Thoracic aorta (tissue), 2 donors: ENCODE measurements at regions not wholly inside any gene's neighbourhood (a gene's known extent, or its start where the extent isn't known, plus 50 kb on each side); places are given as distances from the start of the nearest gene placed in this dataset.

ENCODE experiments used
- ATAC-seq: fragments of 150-250 bp; one replicate; pipeline ENCODE4 v1.8.0; 2017; ENCODE audit warnings: low read depth; ENCODE audit not compliant: insufficient number of reproducible peaks, low FRiP score
- DNase-seq: peaks from one replicate; pipeline ENCODE4 v3.0.0-alpha.2; 2020; ENCODE audit warnings: low spot score
- H3K27ac ChIP-seq, 2 donors: fragments of 200-600 bp; sonication (generic); 1 replicate in 1 of 2; 2 replicates in 1 of 2; pipeline ENCODE4 v1.5.1; 2016; ENCODE audit warnings: mild to moderate bottlenecking in 2 of 2, moderate library complexity in 2 of 2
- H3K27me3 ChIP-seq: fragments of 200-600 bp; sonication (generic); replicated peaks from 2 replicates; pipeline ENCODE4 v1.6.0; 2016; ENCODE audit warnings: mild to moderate bottlenecking; ENCODE audit not compliant: insufficient read depth
- H3K36me3 ChIP-seq: fragments of 200-600 bp; sonication (generic); one replicate; pipeline ENCODE4 v1.5.1; 2016
- H3K4me1 ChIP-seq, 2 donors: fragments of 200-600 bp; sonication (generic); 1 replicate in 1 of 2; 2 replicates in 1 of 2; pipeline versions ENCODE4 v1.5.1 to v1.6.0; 2016; ENCODE audit warnings: low read depth in 2 of 2, mild to moderate bottlenecking in 1 of 2; ENCODE audit not compliant: control insufficient read depth in 1 of 2
- H3K4me3 ChIP-seq: fragments of 200-600 bp; sonication (generic); 2 replicates; pipeline ENCODE4 v1.5.1; 2016; ENCODE audit warnings: mild to moderate bottlenecking
- H3K9me3 ChIP-seq: fragments of 200-600 bp; sonication (generic); 2 replicates; pipeline ENCODE4 v1.5.1; 2016
- CTCF ChIP-seq: fragments of 200-600 bp; sonication (generic); IDR thresholded peaks from one replicate; pipeline ENCODE4 v1.5.1; 2019; ENCODE audit warnings: antibody characterized with exemption

GRCh38 chr2:42932271-42933151 is 140.1 kb upstream of the HAAO start:
- H3K27ac ChIP-seq = peak overlapping the region; percentile 77 to 93
- no peak for TF ChIP-seq CTCF
- H3K4me1 ChIP-seq = peaks cover 33 to 70% of the 10 kb centered on the region in 2 donors
- H3K9me3 ChIP-seq = no peaks in the 10 kb centered on the region
- no peak overlapping the region for H3K4me3 ChIP-seq
- no peaks in the 10 kb centered on the region for H3K27me3 ChIP-seq
- ATAC-seq (no peak), DNase-seq (no peak)
- H3K36me3 ChIP-seq = no peaks in the 10 kb centered on the region

- no peak for DNase-seq
- no peaks in the 10 kb centered on the region for H3K36me3 ChIP-seq
- peaks cover 40 to 77% of the 10 kb centered on the region in 2 donors for H3K4me1 ChIP-seq
- no peak for ATAC-seq
- H3K27ac ChIP-seq = peak overlapping the region; percentile 77 to 93
- no peak for TF ChIP-seq CTCF
- H3K9me3 ChIP-seq = no peaks in the 10 kb centered on the region
- no peak overlapping the region for H3K4me3 ChIP-seq
- no peaks in the 10 kb centered on the region for H3K27me3 ChIP-seq
These were observed 139.4 kb upstream of the HAAO start for GRCh38 chr2:42931818-42932195.

- H3K4me3 ChIP-seq = no peak overlapping the region
- TF ChIP-seq CTCF = no peak
- ATAC-seq = no peak
- no peaks in the 10 kb centered on the region for H3K27me3 ChIP-seq
- no peaks in the 10 kb centered on the region for H3K36me3 ChIP-seq
- H3K9me3 ChIP-seq = no peaks in the 10 kb centered on the region
- H3K4me1 ChIP-seq = peaks cover 45 to 82% of the 10 kb centered on the region in 2 donors
- H3K27ac ChIP-seq = peak overlapping the region; percentile 77 to 93
- DNase-seq = no peak
These were observed 138.9 kb upstream of the HAAO start for GRCh38 chr2:42931146-42931817.

- no peaks in the 10 kb centered on the region for H3K27me3 ChIP-seq
- no peaks in the 10 kb centered on the region for H3K9me3 ChIP-seq
- TF ChIP-seq CTCF = no peak
- H3K27ac ChIP-seq = peak overlapping the region; percentile 93 to 99
- no peak overlapping the region for H3K4me3 ChIP-seq
- no peak for ATAC-seq
- DNase-seq = no peak
- H3K36me3 ChIP-seq = no peaks in the 10 kb centered on the region
- peaks cover 56 to 94% of the 10 kb centered on the region in 2 donors for H3K4me1 ChIP-seq
These were observed 137.7 kb upstream of the HAAO start for GRCh38 chr2:42930025-42930581.

DNA sequence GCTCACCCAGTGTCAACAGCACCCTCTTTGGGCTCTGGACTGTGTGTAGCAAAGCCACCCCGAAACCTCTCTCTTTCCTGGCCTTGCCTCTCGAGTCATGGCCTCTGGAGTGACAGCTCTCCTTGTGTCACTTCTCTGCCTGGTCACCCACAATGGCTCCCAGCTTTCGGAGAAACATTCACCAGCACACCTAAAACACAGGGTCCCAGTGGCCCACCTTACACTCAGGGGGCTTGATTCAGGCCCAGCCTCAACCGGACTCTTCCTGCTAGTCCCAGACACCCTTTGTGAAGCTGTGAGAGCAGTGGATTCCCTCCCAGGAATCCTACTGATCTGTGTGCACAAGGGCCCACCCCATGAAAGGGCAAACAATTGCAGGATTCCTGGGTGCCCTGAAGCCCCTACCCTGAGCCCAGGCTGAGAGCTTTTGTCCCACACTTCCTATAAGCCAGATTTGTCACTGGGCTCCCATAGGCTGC is 137.2 kb upstream of the HAAO start:
- ATAC-seq (no peak), DNase-seq (no peak)
- Histone ChIP-seq H3K27ac (peak overlapping the region; percentile 93 to 99), H3K4me1 (peaks cover 59 to 97% of the 10 kb centered on the region in 2 donors), H3K36me3 (no peaks in the 10 kb centered on the region), H3K27me3 (no peaks in the 10 kb centered on the region), H3K9me3 (no peaks in the 10 kb centered on the region), H3K4me3 (no peak overlapping the region)
- TF ChIP-seq CTCF = no peak
